ENCODE measurements at regions not wholly inside any gene's neighbourhood (a gene's known extent, or its start where the extent isn't known, plus 50 kb on each side); places are given as distances from the start of the nearest gene placed in this dataset.
A peak's percentile ranks its signal among the peaks of the same experiment; 100 is the strongest.
"Not testable (repeated sequence)": the region's sequence is repeated elsewhere in the genome, so short reads cannot be mapped to it uniquely, and the experiment has no call there.

DNA sequence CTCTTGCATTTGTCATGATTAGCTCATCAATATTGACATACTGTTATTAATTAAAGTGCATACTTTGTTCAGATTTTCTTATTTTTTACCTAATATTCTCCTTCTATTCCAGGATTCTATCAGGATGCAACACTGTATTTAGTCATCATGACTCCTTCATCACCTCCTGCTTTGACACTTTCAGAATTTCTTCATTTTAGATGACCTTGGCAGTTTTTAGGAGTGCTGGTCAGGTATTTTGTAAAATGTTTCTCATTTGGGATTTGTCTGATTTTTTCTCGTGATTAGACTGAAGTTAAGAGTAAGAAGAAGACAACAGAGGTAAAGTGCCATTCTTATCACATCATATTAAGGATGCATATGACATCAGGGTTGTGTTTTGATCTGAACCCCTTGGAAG, 167.0 kb upstream of the FOXG1 start:
- intact Hi-C loops (cut with DNase I): no loop called here
- no peak for DNase-seq

DNA sequence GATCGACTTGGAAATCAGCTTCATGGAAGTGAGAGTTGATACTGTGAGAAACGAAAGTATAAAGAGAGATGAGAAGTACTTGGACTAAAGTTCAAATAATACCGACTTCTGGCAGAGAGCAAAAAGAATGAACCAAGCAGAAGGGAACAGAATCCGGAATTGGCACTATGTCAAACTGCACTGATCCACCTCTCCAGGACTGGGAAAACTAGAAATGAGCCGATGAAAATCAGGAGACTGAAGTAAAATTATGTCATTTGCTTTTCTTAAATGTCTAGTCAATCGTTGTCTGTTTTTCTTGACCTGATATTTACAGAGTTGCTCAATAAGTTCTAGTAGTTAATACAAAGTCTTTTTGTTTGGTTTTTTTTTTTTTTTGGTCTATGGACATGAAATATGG, 163.0 kb upstream of the FOXG1 start:
- DNase-seq: no peak
- intact Hi-C loops (cut with DNase I): no loop called here

DNA sequence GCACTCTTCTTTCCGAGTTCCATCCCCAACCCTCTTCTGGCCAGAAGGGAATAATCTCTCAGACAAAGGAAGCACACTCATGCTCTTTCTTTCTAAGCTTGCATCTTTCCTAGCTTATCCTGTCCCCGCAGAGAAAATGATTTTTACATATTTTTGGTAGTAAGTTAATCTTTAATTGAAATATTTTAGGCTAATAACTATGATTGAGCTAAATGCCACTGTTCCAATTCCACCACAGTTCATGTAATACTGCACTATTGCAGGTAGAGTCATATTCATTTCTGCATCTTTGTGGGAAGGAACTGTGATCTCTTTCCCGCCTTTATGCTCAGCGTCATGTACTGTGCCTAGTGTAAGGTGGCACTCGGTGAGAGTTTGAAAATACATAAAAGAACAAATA, 158.9 kb upstream of the FOXG1 start:
- no peak for DNase-seq
- intact Hi-C loops (cut with DNase I): loop anchor here (5.0 kb wide), 1 partner anchor 300 kb away; no protein-coding TSS in a partner anchor

DNA sequence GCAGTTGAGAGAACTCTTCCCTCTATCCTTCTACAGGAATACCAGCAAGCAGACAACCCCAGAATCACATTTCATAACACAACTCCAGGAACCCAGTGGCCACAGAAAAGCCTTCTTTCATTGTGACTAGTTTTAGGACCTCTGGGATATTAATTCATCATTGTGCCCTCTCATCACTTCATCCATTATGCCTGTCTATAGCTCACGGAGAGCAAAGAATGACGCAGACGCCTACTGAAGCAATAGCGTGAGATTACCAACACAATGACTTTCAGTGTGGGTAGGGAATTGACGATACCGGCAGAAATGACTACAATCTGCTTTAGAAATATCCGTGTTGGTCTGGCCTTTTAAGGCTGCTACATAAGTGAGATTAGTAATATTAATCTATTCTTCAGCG, 158.1 kb upstream of the FOXG1 start:
- intact Hi-C loops (cut with DNase I): loop anchor here (5.0 kb wide), 1 partner anchor 301 kb away; no protein-coding TSS in a partner anchor
- peak in 1 of 10 donors; percentile 9 for DNase-seq

DNA sequence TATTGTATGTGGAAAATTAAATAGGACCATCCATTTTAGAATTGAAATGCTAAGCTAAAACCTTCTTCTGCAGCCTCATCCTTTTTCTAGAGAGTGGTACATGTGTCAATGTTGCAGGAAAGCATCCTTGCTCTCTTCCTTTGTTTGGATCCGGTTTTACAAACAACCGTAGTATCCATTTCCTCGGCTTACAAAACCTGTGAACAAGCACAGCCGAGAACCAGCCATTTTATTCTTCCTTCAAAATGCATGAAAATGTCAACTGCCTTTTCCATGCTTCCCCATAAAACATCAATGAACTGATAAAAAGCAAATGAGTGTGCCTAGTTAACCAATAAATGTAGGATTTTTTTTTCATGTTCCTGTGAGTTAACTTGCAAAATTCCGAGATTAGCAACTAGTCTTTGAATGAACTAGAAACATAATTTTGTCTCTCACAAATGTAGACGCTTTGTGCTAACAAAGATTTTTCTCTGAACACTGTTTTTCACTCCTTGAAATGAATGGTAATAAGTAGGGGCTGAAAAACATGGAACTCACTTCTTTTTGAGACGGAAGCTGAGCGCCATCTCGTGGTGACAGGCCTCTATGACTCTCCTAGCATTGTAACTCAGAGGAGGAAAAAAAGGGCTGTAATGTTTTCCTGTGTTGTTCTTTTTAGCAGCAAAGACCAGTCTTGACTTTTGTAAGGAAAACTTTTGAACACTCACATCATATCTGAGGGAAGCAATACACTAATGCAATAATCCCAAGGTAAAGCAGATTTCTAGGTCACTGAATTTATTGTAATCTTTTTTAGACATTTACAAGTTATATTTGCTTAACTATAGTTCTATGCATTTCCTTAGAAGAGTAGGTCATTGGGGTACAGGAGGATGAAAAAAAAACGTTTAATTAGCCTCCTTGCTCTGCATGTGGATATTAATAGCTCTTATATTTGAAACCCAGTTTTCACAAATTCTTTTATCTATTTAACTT, 157.4 kb upstream of the FOXG1 start:
- DNase-seq: peak; percentile 59 to 96 (median 84)
- intact Hi-C loops (cut with DNase I): loop anchor here (5.0 kb wide), 1 partner anchor 302 kb away; no protein-coding TSS in a partner anchor

DNA sequence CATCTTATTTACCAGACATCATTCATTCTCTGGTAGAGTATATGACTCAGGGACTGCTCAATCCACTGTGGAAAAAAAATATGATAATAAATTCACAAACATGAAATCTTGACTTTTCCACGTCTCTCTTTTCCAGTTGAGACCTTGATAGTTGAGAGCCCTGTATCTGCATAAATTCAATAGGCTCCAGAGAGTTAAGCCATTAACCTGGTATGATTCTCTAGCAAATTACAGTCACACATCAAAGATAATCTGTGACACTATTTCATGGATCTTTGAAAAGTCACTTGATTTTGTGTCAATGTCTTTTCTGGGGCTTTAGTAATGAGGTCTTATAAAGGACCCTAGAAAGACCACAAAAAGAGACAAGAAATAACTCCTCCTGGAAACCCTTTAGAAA, 154.2 kb upstream of the FOXG1 start:
- no peak for DNase-seq
- intact Hi-C loops (cut with DNase I): no loop called here

DNA sequence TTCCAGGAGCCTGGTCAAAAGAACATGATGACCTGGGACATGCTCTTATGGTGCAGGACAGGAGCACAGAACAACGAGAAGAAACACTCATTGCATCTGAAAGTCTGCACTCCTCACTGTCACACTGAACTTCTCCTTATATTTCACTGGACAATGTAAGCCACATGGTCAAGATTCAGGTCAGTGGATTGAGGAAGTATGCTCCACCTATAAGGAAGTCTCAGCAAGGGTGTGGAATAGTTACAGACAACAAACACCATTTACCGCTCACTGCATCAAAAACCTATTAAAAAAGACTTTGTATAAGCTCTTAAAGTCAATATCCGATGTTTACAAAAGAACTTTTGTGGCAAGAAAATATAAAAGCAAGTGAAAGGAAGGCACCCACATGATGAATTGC, 153.1 kb upstream of the FOXG1 start:
- intact Hi-C loops (cut with DNase I): no loop called here
- no peak for DNase-seq

DNA sequence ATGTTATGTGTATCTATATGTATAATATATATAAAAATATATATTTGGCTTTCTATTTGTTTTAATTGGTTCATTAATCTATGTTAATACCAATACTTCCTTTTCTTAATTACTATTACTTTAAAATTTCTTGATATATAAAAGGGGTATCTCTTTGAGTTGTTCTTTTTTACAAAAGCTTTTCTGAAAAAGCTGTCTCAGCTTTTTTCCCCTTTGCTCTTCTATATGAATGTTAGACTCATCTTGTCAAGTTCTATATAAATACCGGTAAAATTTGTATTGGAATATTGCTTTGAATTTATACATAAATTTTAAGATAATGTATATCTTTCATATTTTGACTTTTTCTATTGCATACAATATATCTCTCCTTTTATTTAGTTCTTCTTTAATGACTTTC, 139.8 kb upstream of the FOXG1 start:
- no peak for DNase-seq
- intact Hi-C loops (cut with DNase I): no loop called here

DNA sequence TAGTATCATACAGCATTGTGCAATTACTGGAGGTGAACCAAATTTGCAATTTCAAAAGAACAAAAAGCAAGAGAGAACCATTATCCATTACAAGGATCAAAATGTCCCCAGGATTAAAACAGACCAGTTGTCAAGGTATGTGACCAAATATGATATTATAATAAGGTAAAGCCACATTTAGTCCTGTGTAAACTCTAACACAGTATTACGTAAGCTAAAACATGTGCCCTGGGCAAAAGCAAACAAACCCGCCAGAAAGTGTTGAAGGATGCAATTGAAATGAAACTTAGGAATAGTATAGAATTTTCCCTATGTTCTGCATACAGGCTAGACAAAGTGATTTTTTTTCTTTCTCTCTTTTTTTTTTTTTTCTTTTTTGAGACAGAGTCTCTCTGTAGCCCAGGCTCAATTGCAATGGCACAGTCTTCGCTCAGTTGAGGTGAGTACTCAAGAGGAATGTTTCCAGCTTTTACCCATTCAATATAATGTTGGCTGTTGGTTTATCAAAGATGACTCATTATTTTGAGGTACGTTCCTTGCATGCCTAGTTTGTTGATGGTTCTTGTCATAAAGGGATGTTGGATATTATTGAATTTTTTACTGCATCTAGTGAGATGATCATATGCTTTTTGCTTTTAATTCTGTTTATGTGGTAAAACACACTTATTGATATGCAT, 137.1 kb upstream of the FOXG1 start:
- intact Hi-C loops (cut with DNase I): no loop called here
- DNase-seq: no peak

DNA sequence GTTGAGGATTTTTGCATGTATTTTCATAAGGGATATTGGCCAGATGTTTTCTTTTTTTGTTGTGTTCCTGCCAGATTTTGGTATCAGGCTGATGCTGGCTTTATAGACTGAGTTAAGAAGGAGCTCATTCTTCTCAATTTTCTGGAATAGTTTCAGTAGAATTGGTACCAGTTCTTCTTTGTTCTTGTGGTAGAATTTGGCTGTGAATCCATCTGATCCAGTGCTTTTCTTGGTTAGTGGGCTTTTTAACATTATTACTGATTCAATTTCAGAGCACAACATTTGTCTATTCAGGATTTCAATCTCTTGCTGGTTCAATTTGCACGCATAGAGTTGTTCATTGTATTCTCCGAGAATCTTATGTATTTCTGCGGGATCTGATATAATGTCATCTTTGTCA, 136.5 kb upstream of the FOXG1 start:
- DNase-seq: no peak
- intact Hi-C loops (cut with DNase I): no loop called here

DNA sequence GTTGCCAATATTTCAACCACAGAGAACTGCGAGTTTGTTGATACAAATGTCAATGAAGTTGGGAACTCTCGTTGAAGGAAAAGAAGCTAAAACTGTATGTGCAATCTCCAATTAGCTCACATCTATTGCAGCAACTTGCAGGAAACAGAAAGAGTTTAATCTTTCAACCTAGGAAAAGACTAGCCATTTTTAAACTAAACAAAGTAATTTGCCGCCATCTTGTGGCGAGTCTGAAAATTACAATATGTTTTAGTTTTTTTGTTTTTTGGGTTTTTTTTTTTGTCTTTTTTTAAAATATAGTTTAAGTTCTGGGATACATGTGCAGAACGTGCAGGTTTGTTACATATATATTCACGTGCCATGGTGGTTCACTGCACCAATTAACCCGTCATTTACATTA, 131.2 kb upstream of the FOXG1 start:
- DNase-seq: no peak

DNA sequence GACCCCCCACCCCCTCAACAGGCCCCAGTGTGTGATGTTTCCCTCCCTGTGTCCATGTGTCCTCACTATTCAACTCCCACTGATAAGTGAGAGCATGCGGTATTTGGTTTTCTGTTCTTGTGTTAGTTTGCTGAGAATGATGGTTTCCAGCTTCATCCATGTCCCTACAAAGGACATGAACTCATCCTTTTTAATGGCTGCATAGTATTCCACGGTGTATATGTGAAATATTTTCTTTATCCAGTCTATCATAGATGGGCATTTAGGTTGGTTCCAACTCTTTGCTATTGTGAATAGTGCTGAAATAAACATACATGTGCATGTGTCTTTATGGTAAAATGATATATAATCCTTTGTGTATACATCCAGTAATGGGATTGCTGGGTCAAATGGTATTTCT, 130.8 kb upstream of the FOXG1 start:
- DNase-seq: not testable (repeated sequence)

More for the DNA sequence above, 131.2 kb upstream of the FOXG1 start:
- intact Hi-C loops (cut with DNase I): no loop called here

DNA sequence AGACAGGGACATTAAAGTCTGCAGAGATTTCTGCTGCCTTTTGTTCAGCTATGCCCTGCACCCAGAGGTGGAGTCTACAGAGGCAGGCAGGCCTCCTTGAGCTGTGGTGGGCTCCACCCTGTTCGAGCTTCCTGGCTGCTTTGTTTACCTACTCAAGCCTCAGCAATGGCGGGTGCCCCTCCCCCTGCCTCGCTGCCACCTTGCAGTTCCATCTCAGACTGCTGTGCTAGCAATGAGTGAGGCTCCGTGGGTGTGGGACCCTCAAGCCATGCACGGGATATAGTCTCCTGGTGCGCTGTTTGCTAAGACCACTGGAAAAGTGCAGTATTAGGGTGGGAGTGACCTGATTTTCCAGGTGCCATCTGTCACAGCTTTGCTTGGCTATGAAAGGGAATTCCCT, 125.4 kb upstream of the FOXG1 start:
- intact Hi-C loops (cut with DNase I): not testable (repeated sequence)

More for the DNA sequence above, 130.8 kb upstream of the FOXG1 start:
- intact Hi-C loops (cut with DNase I): not testable (repeated sequence)

DNA sequence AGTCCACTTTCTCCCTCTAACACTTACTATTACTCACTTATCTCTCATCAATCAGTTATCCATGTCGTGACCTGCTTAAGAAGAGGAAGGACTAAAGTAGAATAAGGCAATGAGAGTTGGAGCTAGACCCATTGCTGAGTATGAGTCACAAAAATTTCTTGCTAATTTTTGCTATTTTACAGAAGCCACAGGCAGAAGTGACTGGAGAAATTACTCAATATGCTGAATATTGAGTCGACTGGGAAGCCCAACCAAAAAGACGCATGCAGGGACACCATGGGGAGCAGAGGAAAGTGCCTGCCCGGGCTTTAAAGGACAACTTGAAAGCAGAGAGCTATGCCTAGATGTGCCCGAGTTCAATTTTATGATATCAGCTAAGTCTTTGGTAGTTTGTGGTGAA, 115.4 kb upstream of the FOXG1 start:
- intact Hi-C loops (cut with DNase I): no loop called here
- peak in 1 of 10 donors; percentile 54 for DNase-seq

More for the DNA sequence above, 125.4 kb upstream of the FOXG1 start:
- DNase-seq: peak in 2 of 10 donors; percentile 12 to 61

DNA sequence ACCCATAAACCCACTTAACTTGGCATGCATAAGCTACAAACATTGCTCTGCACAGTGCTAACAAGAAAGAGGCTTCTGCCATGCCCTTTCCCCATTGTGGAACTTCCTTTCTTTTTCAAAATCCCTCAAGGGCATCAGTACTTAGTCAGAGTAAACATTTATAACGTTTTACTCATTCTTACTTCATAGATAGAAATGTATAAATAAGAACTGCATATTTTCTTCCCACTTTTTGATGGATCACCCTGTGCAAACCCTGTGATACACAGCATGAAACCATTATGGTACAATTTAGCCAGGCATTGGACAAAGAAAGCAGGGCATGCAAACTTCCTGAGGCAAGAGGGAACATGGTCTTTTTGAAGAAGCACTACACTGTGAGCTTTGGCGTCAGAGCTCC, 113.8 kb upstream of the FOXG1 start:
- no peak for DNase-seq
- intact Hi-C loops (cut with DNase I): no loop called here

DNA sequence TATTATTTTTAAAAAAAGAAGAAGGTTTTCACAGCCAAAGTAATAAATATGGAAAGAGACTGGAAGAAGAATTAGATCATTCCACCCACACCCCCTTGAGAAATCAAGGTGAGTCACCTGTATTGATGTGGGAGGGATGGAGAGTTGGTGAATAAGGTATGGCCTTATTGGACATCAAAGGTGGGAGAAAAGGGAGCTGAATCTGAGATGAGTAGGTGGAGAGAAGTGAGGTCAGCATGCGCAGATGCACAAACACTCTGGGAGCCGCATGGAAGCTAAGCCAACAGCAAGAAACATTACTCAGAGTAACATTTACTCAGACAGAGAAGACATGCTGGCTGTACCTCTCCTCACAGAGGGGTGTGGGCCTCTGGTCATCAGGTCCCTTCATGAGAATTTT, 113.1 kb upstream of the FOXG1 start:
- intact Hi-C loops (cut with DNase I): no loop called here
- DNase-seq: peak in 2 of 10 donors; percentile 39 to 66

DNA sequence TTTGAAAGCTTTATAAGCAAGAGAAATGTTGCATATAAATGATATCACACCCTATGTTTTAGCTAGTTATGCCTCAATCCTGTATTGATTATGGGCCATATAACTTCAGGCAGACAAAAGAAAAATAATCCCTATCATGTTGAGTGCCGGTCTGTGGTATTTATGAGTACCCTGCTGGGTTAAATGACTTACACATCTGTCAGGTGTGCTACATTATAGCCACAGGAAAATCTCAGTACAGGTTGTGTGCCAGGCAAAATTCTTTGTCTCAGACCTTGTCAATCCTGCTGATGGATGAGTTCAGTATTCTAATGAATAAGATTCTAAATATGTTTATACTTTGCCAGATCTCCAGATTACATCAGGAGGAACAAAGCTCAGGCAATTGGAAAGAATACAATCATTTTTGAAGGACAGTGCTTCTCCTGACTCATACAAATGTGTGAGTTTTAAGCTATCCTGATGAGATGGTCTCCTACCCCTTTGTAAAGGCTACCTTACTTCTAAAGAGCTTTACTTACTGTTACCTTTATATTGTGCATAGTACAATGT, 109.8 kb upstream of the FOXG1 start:
- intact Hi-C loops (cut with DNase I): no loop called here
- DNase-seq: no peak

DNA sequence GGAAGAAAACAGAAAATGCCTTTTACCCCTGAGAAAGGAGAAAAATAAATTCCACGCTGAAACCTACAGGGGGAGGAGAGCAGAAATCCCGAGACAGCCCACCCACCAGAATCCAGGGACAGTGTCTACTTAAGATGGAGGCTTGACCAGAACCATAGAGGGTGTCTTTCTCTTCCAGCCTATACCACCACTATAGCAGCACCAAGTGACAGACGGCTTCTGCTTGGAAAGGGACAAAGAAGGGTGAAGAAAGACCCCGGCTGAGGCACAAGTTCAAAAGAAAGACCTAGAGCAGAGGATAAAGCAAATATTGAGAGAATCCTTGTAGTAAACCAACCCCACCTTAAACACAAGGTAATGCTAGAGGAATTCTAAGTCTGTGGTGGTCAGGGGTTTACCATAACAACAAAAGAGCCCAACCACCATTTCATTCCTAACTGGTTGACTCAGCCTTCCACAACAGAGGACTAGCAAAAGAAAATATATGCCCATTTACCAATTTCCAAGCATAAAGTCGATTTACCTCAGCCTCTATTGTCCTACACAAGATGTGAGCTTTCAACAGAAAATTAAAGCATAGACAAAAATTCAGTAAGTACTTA, 105.3 kb upstream of the FOXG1 start:
- DNase-seq: no peak
- intact Hi-C loops (cut with DNase I): no loop called here

DNA sequence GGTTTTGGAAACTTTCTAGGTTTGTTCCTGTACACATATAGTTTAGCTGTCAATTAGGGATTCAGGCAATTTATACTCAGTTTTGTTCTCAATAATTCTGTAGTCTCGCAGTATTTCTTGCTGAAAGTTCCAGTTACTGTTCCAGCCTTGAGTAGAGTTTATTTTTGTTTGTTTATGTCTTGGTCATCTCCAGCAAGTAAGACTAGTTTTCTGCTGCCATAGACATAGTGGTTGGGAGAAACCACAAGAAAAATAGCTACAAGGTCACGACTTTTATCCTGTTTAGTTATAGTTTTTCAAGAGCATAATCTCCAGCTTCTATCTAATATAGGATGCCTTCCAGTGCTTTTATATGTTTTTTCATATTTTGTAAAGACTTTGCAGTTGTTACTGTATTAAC, 99.6 kb upstream of the FOXG1 start:
- DNase-seq: no peak
- intact Hi-C loops (cut with DNase I): no loop called here

DNA sequence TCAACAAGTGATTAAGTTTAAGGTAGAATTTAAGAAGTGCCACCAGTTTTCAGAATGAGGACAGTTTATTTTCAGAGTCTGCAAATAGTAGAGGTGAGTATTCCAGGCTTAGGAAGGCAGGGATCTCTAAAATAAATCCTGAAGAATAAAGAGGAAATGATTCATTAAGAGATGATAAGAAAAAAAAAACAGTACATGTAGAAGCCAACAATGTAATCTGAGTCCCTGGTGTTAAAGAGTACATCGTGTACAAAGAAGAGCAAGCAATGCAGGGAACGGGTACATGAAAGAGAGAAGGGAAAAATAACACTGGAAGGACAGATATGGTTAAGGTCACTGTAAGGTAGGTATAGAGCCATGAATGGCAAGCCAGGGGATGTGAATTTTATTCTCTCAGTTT, 95.2 kb upstream of the FOXG1 start:
- no peak for DNase-seq
- intact Hi-C loops (cut with DNase I): no loop called here

DNA sequence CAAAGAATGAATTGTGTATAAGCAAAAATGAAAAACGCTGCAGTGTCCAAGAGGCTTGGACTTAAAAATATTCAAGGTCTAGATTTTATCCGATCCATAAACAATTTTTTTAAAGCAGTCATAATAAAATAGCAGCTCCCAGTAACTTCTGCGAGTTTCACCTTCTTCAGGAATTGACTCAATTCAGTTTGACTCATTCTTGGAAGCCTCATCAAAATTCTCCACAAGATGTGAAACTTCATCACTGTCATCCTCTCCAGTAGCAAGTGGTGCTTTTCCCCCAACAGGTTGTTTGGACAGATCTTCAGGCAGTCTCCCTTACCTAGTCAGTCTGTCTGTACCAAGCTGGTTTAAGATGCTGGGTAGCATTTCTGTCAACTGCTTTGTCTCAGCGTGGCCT, 93.5 kb upstream of the FOXG1 start:
- intact Hi-C loops (cut with DNase I): no loop called here

More for the DNA sequence above, 93.5 kb upstream of the FOXG1 start:
- DNase-seq: no peak

Measured in posterior cingulate gyrus (tissue), 11 donors.